Transverse colon (tissue), 4 donors: ENCODE measurements at regions not wholly inside any gene's neighbourhood (a gene's known extent, or its start where the extent isn't known, plus 50 kb on each side); places are given as distances from the start of the nearest gene placed in this dataset.

Experiments used
- DNase-seq: peaks from one replicate; pipeline ENCODE4 v3.0.0-alpha.2; 2019
- H3K27ac ChIP-seq, 4 donors: fragments of 200-600 bp; sonication (generic); 2 replicates each; pipeline ENCODE4 v1.5.1; 2016 to 2018; ENCODE audit warnings: inconsistent platforms in 4 of 4
- H3K27me3 ChIP-seq: fragments of 200-600 bp; sonication (generic); 2 replicates; pipeline ENCODE4 v1.5.1; 2017; ENCODE audit warnings: inconsistent platforms
- H3K36me3 ChIP-seq, 4 donors: fragments of 200-600 bp; sonication (generic); 2 replicates each; pipeline ENCODE4 v1.5.1; 2017 to 2019; ENCODE audit warnings: inconsistent platforms in 4 of 4
- H3K4me1 ChIP-seq, 4 donors: fragments of 200-600 bp; sonication (generic); 2 replicates each; pipeline ENCODE4 v1.5.1; 2017 to 2020; ENCODE audit warnings: inconsistent platforms in 4 of 4
- H3K4me3 ChIP-seq, 4 donors: fragments of 200-600 bp; sonication (generic); 1 replicate in 1 of 4; 2 replicates in 3 of 4; pipeline versions ENCODE4 v1.5.1 to v1.6.1; 2017 to 2019; ENCODE audit warnings: inconsistent platforms in 4 of 4
- H3K9me3 ChIP-seq, 2 donors: fragments of 200-600 bp; sonication (generic); 2 replicates each; pipeline ENCODE4 v1.5.1; 2017 to 2019; ENCODE audit warnings: inconsistent platforms in 2 of 2
- EP300 ChIP-seq: sonication (generic); formaldehyde crosslinking; IDR thresholded peaks from one replicate; pipeline ENCODE4 v1.6.1; 2017; ENCODE audit warnings: antibody characterized with exemption, low read depth
- POLR2A ChIP-seq: fragments of 450-650 bp; IDR thresholded peaks from one replicate; pipeline ENCODE4 v1.6.1; 2016; ENCODE audit warnings: antibody characterized with exemption, mild to moderate bottlenecking, moderate library complexity
- POLR2AphosphoS5 ChIP-seq, 3 donors: sonication (generic); formaldehyde crosslinking; IDR thresholded peaks; one replicate each; pipeline ENCODE4 v1.6.1; 2016; ENCODE audit warnings: antibody characterized with exemption in 3 of 3
- WGBS, 2 donors: methylation state at CpG; one replicate each; pipeline ENCODE4 v1.1.5; 2018; ENCODE audit warnings: low coverage in 1 of 2; 5-methylcytosine and 5-hydroxymethylcytosine counted together
- in situ Hi-C, 4 donors: fragments of 200-750 bp; cut with MboI; loops; one replicate each; pipeline versions ENCODE4 v1.15.0 to v1.15.1; 2017; ENCODE audit warnings: low sequenced_read_pairs in 3 of 4, low pct_ligation_motif_present in 1 of 4, low pct_unique_long_range_greater_than_20kb in 1 of 4
- intact Hi-C: fragments of 100-400 bp; cut with DNase I; formaldehyde crosslinking; loops from one replicate; pipeline ENCODE4 v1.15.1; 2023; ENCODE audit warnings: low total_unique reads
- TF ChIP-seq, protein P1 (sequence below), 5 experiments: fragments of 200-600 bp in 3 of 5; fragments of 450-650 bp in 2 of 5; sonication (generic) in 3 of 5; IDR thresholded peaks; 1 replicate in 2 of 5; 2 replicates in 3 of 5; pipeline ENCODE4 v1.5.1; 2016 to 2017; ENCODE audit warnings: antibody characterized with exemption in 5 of 5, inconsistent platforms in 3 of 5, mild to moderate bottlenecking in 2 of 5, moderate library complexity in 1 of 5

DNA sequence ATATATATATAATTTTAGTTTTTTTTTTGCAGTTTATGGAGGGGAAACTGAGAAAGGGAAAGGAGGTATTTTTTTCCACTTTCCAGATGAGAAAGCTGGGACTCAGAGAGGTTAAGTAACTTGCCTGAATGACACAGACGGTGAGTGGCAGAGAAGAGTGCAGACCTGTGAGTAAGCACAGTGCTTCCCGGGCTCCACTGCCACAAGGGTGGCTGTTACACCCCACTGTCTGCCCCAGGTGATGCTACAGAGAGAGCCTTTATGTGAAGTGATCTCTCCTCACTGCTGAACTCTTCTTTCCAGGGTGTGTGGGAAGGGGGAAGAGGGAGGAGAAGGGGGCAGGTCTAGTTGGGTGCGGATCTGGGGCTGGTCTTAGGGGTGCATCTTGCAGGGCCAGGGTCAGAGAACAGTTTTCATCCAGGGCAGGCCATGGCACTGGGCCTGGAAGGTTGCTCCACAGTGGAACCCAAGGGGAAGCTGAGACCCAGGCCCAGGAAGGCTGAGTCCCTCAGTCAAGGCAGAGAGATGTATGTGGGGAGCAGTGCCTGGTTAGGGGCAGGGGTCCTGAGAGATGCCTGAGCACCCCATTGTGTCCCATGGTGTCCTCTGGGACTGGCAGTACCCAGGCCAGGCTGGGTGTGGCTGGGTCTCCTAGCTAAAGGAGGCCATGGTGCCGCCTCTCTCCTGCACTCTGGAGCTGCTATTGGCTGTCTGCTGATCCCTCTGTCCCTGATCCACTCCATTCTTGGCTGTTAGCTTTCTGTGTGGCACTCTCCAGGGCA lies 357.5 kb downstream of the PTPRU start:
- no peaks in the 10 kb centered on the region for H3K9me3 ChIP-seq
- TF ChIP-seq EP300 (no peak), POLR2A (no peak), POLR2AphosphoS5 (IDR thresholded peaks at IDR 0.05) (no peak)
- TF ChIP-seq, protein P1, sequence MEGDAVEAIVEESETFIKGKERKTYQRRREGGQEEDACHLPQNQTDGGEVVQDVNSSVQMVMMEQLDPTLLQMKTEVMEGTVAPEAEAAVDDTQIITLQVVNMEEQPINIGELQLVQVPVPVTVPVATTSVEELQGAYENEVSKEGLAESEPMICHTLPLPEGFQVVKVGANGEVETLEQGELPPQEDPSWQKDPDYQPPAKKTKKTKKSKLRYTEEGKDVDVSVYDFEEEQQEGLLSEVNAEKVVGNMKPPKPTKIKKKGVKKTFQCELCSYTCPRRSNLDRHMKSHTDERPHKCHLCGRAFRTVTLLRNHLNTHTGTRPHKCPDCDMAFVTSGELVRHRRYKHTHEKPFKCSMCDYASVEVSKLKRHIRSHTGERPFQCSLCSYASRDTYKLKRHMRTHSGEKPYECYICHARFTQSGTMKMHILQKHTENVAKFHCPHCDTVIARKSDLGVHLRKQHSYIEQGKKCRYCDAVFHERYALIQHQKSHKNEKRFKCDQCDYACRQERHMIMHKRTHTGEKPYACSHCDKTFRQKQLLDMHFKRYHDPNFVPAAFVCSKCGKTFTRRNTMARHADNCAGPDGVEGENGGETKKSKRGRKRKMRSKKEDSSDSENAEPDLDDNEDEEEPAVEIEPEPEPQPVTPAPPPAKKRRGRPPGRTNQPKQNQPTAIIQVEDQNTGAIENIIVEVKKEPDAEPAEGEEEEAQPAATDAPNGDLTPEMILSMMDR (IDR thresholded peaks at IDR 0.05) = no peak
- H3K4me1 ChIP-seq = no peaks in the 10 kb centered on the region
- no peak overlapping the region for H3K4me3 ChIP-seq
- H3K27ac ChIP-seq = no peak overlapping the region
- no peaks in the 10 kb centered on the region for H3K36me3 ChIP-seq
- H3K27me3 ChIP-seq = peaks cover 12% of the 10 kb centered on the region
- intact Hi-C loops (no loop called here), in situ Hi-C loops (no loop called here)
- no peak for DNase-seq
- 64 to 100% methylated on average over 1 to 4 of the region's 4 CpGs for WGBS, 2 donors

DNA sequence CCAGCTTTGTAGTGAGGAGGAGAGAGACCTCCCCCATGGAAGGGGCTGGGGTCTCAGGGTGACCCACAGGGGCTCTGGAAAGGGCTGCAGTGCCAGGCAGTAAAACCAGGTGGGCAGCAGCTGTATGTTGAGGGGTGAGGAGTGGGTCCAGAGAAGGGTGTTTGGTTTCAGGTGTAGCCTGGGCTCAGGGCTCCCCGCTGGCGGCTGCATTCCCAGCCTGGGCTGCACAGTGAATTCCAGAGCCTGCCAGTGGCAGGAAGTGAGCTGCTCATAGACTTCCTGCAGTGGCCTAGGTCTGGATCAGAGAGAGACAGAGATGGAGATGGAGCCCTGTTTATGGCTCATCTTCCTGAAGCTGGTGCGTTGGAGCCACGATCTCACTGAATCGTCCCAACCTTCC lies 356.4 kb downstream of the PTPRU start:
- H3K27ac ChIP-seq = no peak overlapping the region
- H3K9me3 ChIP-seq = no peaks in the 10 kb centered on the region
- no peaks in the 10 kb centered on the region for H3K36me3 ChIP-seq
- no peak for DNase-seq
- no peak overlapping the region for H3K4me3 ChIP-seq
- 21% methylated on average over 5 of the region's 5 CpGs; no CpG with 5 or more reads in 1 of the 2 donors for WGBS, 2 donors
- H3K4me1 ChIP-seq = no peaks in the 10 kb centered on the region
- intact Hi-C loops (no loop called here), in situ Hi-C loops (no loop called here)
- TF ChIP-seq EP300 (no peak), POLR2A (no peak), POLR2AphosphoS5 (IDR thresholded peaks at IDR 0.05) (no peak)
- TF ChIP-seq, protein P1 (IDR thresholded peaks at IDR 0.05) = no peak
- peaks cover 12% of the 10 kb centered on the region for H3K27me3 ChIP-seq

DNA sequence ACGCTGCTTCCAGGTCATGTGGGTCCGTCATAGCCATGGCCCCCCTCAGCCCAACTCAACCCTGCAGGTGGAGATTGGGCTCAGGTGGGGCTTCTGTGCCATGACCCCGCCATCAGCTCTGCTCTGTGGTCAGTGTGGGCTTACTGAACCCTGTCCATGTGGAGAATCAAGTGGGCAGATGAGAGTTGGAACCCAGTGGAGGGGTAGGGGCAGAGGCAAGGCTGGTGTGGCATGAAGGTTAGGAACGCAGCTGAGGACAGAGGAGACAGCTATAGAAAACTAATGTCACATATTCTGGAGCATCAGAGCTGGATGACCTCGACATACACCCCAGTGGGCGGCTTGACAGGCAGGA lies 355.9 kb downstream of the PTPRU start:
- Histone ChIP-seq H3K4me3 (no peak overlapping the region), H3K36me3 (no peaks in the 10 kb centered on the region), H3K27ac (no peak overlapping the region), H3K4me1 (no peaks in the 10 kb centered on the region), H3K9me3 (no peaks in the 10 kb centered on the region), H3K27me3 (peaks cover 12% of the 10 kb centered on the region)
- 69% methylated on average over 6 of the region's 6 CpGs; no CpG with 5 or more reads in 1 of the 2 donors for WGBS, 2 donors
- intact Hi-C loops = no loop called here
- in situ Hi-C loops = no loop called here
- TF ChIP-seq POLR2AphosphoS5 (IDR thresholded peaks at IDR 0.05) = no peak
- TF ChIP-seq, protein P1 (IDR thresholded peaks at IDR 0.05) = no peak
- TF ChIP-seq POLR2A = no peak
- no peak for TF ChIP-seq EP300
- no peak for DNase-seq

DNA sequence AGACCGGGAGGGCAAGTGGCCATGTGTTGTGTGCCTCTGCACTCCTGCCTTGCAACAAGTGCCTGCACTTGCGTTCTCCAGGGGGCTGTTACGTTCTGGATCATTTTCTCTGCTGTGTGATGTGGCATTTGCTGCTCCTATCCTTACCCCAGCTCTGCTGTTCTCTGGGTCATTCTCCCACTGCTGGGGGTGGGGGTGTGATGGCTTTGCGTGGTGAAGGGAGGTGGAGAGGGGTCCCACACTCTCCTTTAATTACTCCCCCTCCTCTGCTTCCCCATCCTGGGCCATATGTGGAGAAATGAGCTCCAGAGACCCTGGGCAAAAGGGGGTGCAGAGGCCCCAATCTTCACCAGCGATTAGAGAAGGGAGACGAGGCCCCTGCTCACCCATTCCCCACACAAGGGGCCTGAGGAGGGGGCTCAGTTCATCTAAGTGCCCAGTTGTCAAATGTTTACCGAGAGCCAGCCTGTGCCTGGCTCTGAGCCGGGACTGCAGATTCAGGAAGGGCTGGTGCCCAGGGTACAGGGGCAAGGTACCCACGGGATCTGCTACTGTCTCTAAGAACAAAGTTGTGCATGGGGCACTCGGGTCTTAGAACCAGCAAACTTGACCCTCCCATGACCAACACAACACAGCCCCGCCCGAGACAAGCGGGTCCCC lies 355.4 kb downstream of the PTPRU start:
- no peak for DNase-seq
- Histone ChIP-seq H3K4me1 (no peaks in the 10 kb centered on the region), H3K4me3 (no peak overlapping the region), H3K36me3 (no peaks in the 10 kb centered on the region), H3K27ac (no peak overlapping the region), H3K27me3 (peaks cover 12% of the 10 kb centered on the region), H3K9me3 (no peaks in the 10 kb centered on the region)
- in situ Hi-C loops (no loop called here), intact Hi-C loops (no loop called here)
- 63 to 67% methylated on average over 2 to 13 of the region's 13 CpGs for WGBS, 2 donors
- TF ChIP-seq, protein P1 (IDR thresholded peaks at IDR 0.05) = no peak
- TF ChIP-seq POLR2AphosphoS5 (IDR thresholded peaks at IDR 0.05) (no peak), EP300 (no peak), POLR2A (no peak)
